ENCODE measurements at regions not wholly inside any gene's neighbourhood (a gene's known extent, or its start where the extent isn't known, plus 50 kb on each side); places are given as distances from the start of the nearest gene placed in this dataset.

DNA sequence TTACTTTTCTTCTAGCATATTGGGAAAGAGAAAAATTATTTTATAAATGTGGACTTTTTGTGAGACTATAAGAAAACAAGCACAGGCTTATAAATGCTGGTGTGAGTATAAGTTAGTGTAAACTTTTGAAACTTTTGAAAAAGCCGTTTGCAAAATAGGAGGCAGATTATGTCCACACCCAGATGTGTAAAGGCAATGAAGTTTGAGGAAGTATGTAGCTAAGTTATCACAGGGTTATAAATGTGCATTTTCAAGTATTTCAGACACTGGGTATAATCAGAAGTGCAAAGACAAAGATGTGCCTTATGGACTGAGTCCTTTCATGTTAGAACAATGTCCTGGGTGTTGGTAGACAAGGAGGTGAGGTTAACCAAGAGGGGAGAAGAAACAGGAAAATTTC is 85.5 kb downstream of the ANXA1 start:
- no peak overlapping the region for H3K27ac ChIP-seq (ENCODE audit: insufficient read depth, low read length)
- H3K23ac ChIP-seq (ENCODE audit: low read depth, low read length): no peak overlapping the region
- H3K9ac ChIP-seq (ENCODE audit: low read depth, low read length): no peak overlapping the region
- H2BK5ac ChIP-seq (ENCODE audit: low read depth, low read length, poor library complexity, severe bottlenecking): no peak overlapping the region
- no peaks in the 10 kb centered on the region for H3K36me3 ChIP-seq (ENCODE audit: control insufficient read depth, insufficient read depth, low read length)
- dilution Hi-C loops (cut with HindIII; ENCODE audit: low sequenced_read_pairs, unreplicated experiment) (no loop called here), intact Hi-C loops (cut with micrococcal nuclease) (no loop called here), in situ Hi-C loops (cut with MboI; ENCODE audit: low sequenced_read_pairs) (no loop called here)
- H4K8ac ChIP-seq (ENCODE audit: low read depth in 2 of 2, low read length in 2 of 2): no peak overlapping the region
- H3K14ac ChIP-seq (replicated peaks; ENCODE audit: low read depth, low read length): no peak overlapping the region
- no peak overlapping the region for H3K4me3 ChIP-seq (ENCODE audit: insufficient read depth, low read depth, low read length)
- ATAC-seq (ENCODE audit: low read depth) (no peak), DNase-seq (no peak)
- BruUV-seq (replicated peaks): no TSS peak
- no peaks in the 10 kb centered on the region for H3K79me1 ChIP-seq (ENCODE audit: low read depth in 1 of 2, low read length in 2 of 2)
- no peak overlapping the region for H2AK9ac ChIP-seq (replicated peaks; ENCODE audit: low read depth, low read length, poor library complexity)
- no peak overlapping the region for H2BK20ac ChIP-seq (ENCODE audit: low read depth, low read length)
- no peaks in the 10 kb centered on the region for H3K27me3 ChIP-seq (ENCODE audit: control insufficient read depth, insufficient read depth, low read length)
- H4K5ac ChIP-seq (ENCODE audit: low read depth, low read length): no peak overlapping the region
- H3K56ac ChIP-seq (ENCODE audit: extremely low read depth, insufficient read depth, low read length): no peak overlapping the region
- H2BK15ac ChIP-seq (ENCODE audit: low read depth, low read length): no peak overlapping the region
- no peaks in the 10 kb centered on the region for H3K9me3 ChIP-seq (ENCODE audit: control insufficient read depth, insufficient read depth, low read length)
- no peak overlapping the region for H2AFZ ChIP-seq (replicated peaks; ENCODE audit: low read length, poor library complexity)
- no peak overlapping the region for H4K91ac ChIP-seq (ENCODE audit: insufficient read depth, low read depth, low read length)
- no peak overlapping the region for H3K18ac ChIP-seq (ENCODE audit: low read depth, low read length)
- H3K4me2 ChIP-seq (ENCODE audit: low read depth, low read length): no peak overlapping the region
- no peaks in the 10 kb centered on the region for H3K9me1 ChIP-seq (ENCODE audit: insufficient read depth, low read length)
- H2BK120ac ChIP-seq (ENCODE audit: low read depth, low read length): no peak overlapping the region
- TF ChIP-seq RFX5 (IDR thresholded peaks at IDR 0.05; ENCODE audit: low read depth, low read length): no peak
- no peak for TF ChIP-seq MAZ (IDR thresholded peaks at IDR 0.05; ENCODE audit: borderline replicate concordance, low read depth, low read length)
- TF ChIP-seq MXI1 (IDR thresholded peaks at IDR 0.05; ENCODE audit: borderline replicate concordance, low read depth, low read length): no peak
- TF ChIP-seq, protein P1, sequence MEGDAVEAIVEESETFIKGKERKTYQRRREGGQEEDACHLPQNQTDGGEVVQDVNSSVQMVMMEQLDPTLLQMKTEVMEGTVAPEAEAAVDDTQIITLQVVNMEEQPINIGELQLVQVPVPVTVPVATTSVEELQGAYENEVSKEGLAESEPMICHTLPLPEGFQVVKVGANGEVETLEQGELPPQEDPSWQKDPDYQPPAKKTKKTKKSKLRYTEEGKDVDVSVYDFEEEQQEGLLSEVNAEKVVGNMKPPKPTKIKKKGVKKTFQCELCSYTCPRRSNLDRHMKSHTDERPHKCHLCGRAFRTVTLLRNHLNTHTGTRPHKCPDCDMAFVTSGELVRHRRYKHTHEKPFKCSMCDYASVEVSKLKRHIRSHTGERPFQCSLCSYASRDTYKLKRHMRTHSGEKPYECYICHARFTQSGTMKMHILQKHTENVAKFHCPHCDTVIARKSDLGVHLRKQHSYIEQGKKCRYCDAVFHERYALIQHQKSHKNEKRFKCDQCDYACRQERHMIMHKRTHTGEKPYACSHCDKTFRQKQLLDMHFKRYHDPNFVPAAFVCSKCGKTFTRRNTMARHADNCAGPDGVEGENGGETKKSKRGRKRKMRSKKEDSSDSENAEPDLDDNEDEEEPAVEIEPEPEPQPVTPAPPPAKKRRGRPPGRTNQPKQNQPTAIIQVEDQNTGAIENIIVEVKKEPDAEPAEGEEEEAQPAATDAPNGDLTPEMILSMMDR (conservative IDR thresholded peaks at IDR 0.05; ENCODE audit: low read depth, low read length): no peak
- no peak for TF ChIP-seq CEBPB (IDR thresholded peaks at IDR 0.05; ENCODE audit: low read depth, low read length)
- no peak for TF ChIP-seq NFE2L2 (IDR thresholded peaks at IDR 0.05; ENCODE audit: low read depth, low read length)
- TF ChIP-seq MAFK (IDR thresholded peaks at IDR 0.05; ENCODE audit: low read depth, low read length): no peak
- no peak for TF ChIP-seq POLR2A (IDR thresholded peaks at IDR 0.05; ENCODE audit: low read depth, low read length)
- TF ChIP-seq SMC3 (IDR thresholded peaks at IDR 0.05; ENCODE audit: low read depth, low read length): no peak
- no peak for TF ChIP-seq RAD21 (IDR thresholded peaks at IDR 0.05; ENCODE audit: low read length)
- no peak for TF ChIP-seq FOS (IDR thresholded peaks at IDR 0.05; ENCODE audit: low read depth, low read length)
- no peak for TF ChIP-seq RCOR1 (IDR thresholded peaks at IDR 0.05; ENCODE audit: insufficient replicate concordance, low read length)
- TF ChIP-seq, protein P2, sequence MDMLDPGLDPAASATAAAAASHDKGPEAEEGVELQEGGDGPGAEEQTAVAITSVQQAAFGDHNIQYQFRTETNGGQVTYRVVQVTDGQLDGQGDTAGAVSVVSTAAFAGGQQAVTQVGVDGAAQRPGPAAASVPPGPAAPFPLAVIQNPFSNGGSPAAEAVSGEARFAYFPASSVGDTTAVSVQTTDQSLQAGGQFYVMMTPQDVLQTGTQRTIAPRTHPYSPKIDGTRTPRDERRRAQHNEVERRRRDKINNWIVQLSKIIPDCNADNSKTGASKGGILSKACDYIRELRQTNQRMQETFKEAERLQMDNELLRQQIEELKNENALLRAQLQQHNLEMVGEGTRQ (IDR thresholded peaks at IDR 0.05; ENCODE audit: low read depth, low read length): no peak
- TF ChIP-seq, protein P3, sequence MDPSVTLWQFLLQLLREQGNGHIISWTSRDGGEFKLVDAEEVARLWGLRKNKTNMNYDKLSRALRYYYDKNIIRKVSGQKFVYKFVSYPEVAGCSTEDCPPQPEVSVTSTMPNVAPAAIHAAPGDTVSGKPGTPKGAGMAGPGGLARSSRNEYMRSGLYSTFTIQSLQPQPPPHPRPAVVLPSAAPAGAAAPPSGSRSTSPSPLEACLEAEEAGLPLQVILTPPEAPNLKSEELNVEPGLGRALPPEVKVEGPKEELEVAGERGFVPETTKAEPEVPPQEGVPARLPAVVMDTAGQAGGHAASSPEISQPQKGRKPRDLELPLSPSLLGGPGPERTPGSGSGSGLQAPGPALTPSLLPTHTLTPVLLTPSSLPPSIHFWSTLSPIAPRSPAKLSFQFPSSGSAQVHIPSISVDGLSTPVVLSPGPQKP (IDR thresholded peaks at IDR 0.05; ENCODE audit: borderline replicate concordance, low read depth, low read length): no peak
- no peak for TF ChIP-seq BHLHE40 (IDR thresholded peaks at IDR 0.05; ENCODE audit: low read depth, low read length)
- ChIA-PET POLR2A (ENCODE audit: unreplicated experiment) (no interaction called here), CTCF (no interaction called here)
- H2AK5ac ChIP-seq (ENCODE audit: low read depth, low read length): no peak overlapping the region
- no peak overlapping the region for H3K4ac ChIP-seq (ENCODE audit: low read depth, low read length)
- H3K4me1 ChIP-seq (ENCODE audit: control insufficient read depth, insufficient read depth, low read length): no peaks in the 10 kb centered on the region
- H4K20me1 ChIP-seq (ENCODE audit: insufficient read depth, low read length): no peaks in the 10 kb centered on the region
- 100% methylated on average over 1 of the region's 1 CpG; no CpG with 5 or more reads in 1 of the 2 experiments for WGBS, 2 experiments (ENCODE audit: extremely low coverage in 2 of 2, insufficient read length in 1 of 2)

Data from IMR-90 (cell line).